AG04450 (cell line): ENCODE measurements at regions not wholly inside any gene's neighbourhood (a gene's known extent, or its start where the extent isn't known, plus 50 kb on each side); places are given as distances from the start of the nearest gene placed in this dataset.
"Not testable (repeated sequence)": the region's sequence is repeated elsewhere in the genome, so short reads cannot be mapped to it uniquely, and the experiment has no call there.

Experiments
- CTCF ChIA-PET: fragments of 300-600, 350-600 bp; formaldehyde crosslinking; extraction: SDS; loops from one replicate; lab custom pipeline; 2022; ENCODE audit warnings: antibody characterized with exemption, inconsistent platforms; lab: Charles Lee
- POLR2A ChIA-PET: fragments of 350-600 bp; formaldehyde crosslinking; extraction: SDS; loops from one replicate; lab custom pipeline; 2021; ENCODE audit warnings: antibody characterized with exemption, inconsistent platforms; lab: Yijun Ruan, JAX
- DNase-seq: peaks from one replicate; pipeline ENCODE4 v3.0.0-alpha.2; 2011; ENCODE audit warnings: low read depth, low spot score
- H3K27ac ChIP-seq: one replicate; pipeline ENCODE4 v1.5.1; 2012; ENCODE audit warnings: low read depth, low read length, control low read depth
- H3K27me3 ChIP-seq: one replicate; pipeline ENCODE4 v1.6.0; 2012; ENCODE audit warnings: low read length; ENCODE audit not compliant: control insufficient read depth, insufficient read depth
- H3K4me3 ChIP-seq: 2 replicates; pipeline ENCODE4 v1.5.1; 2011; ENCODE audit warnings: mild to moderate bottlenecking, low read depth, low read length, control low read depth
- H3K9me3 ChIP-seq: 2 replicates; pipeline ENCODE4 v1.5.1; 2012; ENCODE audit warnings: low read length; ENCODE audit not compliant: control insufficient read depth, insufficient read depth
- CTCF ChIP-seq: IDR thresholded peaks from 2 replicates; pipeline ENCODE4 v1.5.1; 2011; ENCODE audit warnings: low read depth, low read length, control low read depth, inconsistent platforms

- no peak overlapping the region for H3K27ac ChIP-seq
- H3K4me3 ChIP-seq: no peak overlapping the region
- POLR2A ChIA-PET: no interaction called here
- TF ChIP-seq CTCF: no peak
- CTCF ChIA-PET: no interaction called here
- no peaks in the 10 kb centered on the region for H3K27me3 ChIP-seq
- H3K9me3 ChIP-seq: peaks cover 3% of the 10 kb centered on the region
- DNase-seq: no peak
Observed at GRCh38 chr7:34558022-34558421, 100.0 kb upstream of the NPSR1 start.

- POLR2A ChIA-PET: no interaction called here
- DNase-seq: no peak
- TF ChIP-seq CTCF: no peak
- H3K4me3 ChIP-seq: no peak overlapping the region
- CTCF ChIA-PET: no interaction called here
- no peak overlapping the region for H3K27ac ChIP-seq
- no peaks in the 10 kb centered on the region for H3K27me3 ChIP-seq
- H3K9me3 ChIP-seq: peaks cover 4% of the 10 kb centered on the region; the same call in 1 of the 2 replicates
Observed at GRCh38 chr7:34564091-34564490, 93.9 kb upstream of the NPSR1 start.

- Histone ChIP-seq H3K9me3 (peaks cover 4% of the 10 kb centered on the region; the same call in 1 of the 2 replicates), H3K27me3 (no peaks in the 10 kb centered on the region), H3K4me3 (no peak overlapping the region), H3K27ac (no peak overlapping the region)
- no peak for TF ChIP-seq CTCF
- ChIA-PET POLR2A (no interaction called here), CTCF (no interaction called here)
- no peak for DNase-seq
Observed at GRCh38 chr7:34567906-34568305, 90.1 kb upstream of the NPSR1 start.

- DNase-seq: no peak
- TF ChIP-seq CTCF: no peak
- no peaks in the 10 kb centered on the region; the same call in 1 of the 2 replicates for H3K9me3 ChIP-seq
- ChIA-PET CTCF (no interaction called here), POLR2A (no interaction called here)
- no peaks in the 10 kb centered on the region for H3K27me3 ChIP-seq
- H3K27ac ChIP-seq: no peak overlapping the region
- no peak overlapping the region for H3K4me3 ChIP-seq
Observed at GRCh38 chr7:34569975-34570699, 87.9 kb upstream of the NPSR1 start.

GRCh38 chr7:34575006-34575405 is 83.0 kb upstream of the NPSR1 start:
- TF ChIP-seq CTCF: no peak
- ChIA-PET CTCF (no interaction called here), POLR2A (no interaction called here)

GRCh38 chr7:34577934-34578333 is 80.1 kb upstream of the NPSR1 start:
- CTCF ChIA-PET, H3K9me3 ChIP-seq, DNase-seq, H3K27me3 ChIP-seq, H3K27ac ChIP-seq, H3K4me3 ChIP-seq, POLR2A ChIA-PET: not testable (repeated sequence)

More at GRCh38 chr7:34575006-34575405, 83.0 kb upstream of the NPSR1 start:
- no peak overlapping the region for H3K27ac ChIP-seq
- DNase-seq: no peak
- no peaks in the 10 kb centered on the region for H3K27me3 ChIP-seq
- H3K4me3 ChIP-seq: no peak overlapping the region
- no peaks in the 10 kb centered on the region for H3K9me3 ChIP-seq

- CTCF ChIA-PET: not testable (repeated sequence)
Observed at GRCh38 chr7:34581698-34582097, 76.3 kb upstream of the NPSR1 start.

More at GRCh38 chr7:34581698-34582097, 76.3 kb upstream of the NPSR1 start:
- H3K4me3 ChIP-seq, H3K27me3 ChIP-seq, H3K9me3 ChIP-seq, H3K27ac ChIP-seq, POLR2A ChIA-PET, DNase-seq: not testable (repeated sequence)
